HEK293 (cell line): ENCODE measurements at regions not wholly inside any gene's neighbourhood (a gene's known extent, or its start where the extent isn't known, plus 50 kb on each side); places are given as distances from the start of the nearest gene placed in this dataset.

ENCODE experiments used
- CTCF ChIA-PET: fragments of 350-600 bp; formaldehyde crosslinking; extraction: SDS; loops from one replicate; lab custom pipeline; 2021; ENCODE audit warnings: antibody characterized with exemption; lab: Yijun Ruan, JAX
- POLR2A ChIA-PET: fragments of 300-600 bp; formaldehyde crosslinking; extraction: SDS; loops from one replicate; lab custom pipeline; 2020; ENCODE audit warnings: antibody characterized with exemption, inconsistent platforms; lab: Yijun Ruan, JAX
- H3K27ac ChIP-seq: fragments of 200-500 bp; sonication (Bioruptor generic); 2 replicates; pipeline ENCODE4 v1.5.1; 2014; ENCODE audit warnings: low read depth, low read length, control low read depth, inconsistent platforms; ENCODE audit errors: extremely low read depth
- H3K36me3 ChIP-seq, 2 experiments: fragments of 200-500 bp in 1 of 2; sonication (Bioruptor generic) in 1 of 2; 1 replicate in 1 of 2; 2 replicates in 1 of 2; pipeline ENCODE4 v1.5.1; 2014 to 2017; ENCODE audit warnings: inconsistent platforms in 2 of 2, low read length in 2 of 2; ENCODE audit not compliant: control insufficient read depth in 2 of 2, insufficient read depth in 1 of 2
- H3K4me1 ChIP-seq: fragments of 200-500 bp; sonication (Bioruptor generic); 2 replicates; pipeline ENCODE4 v1.5.1; 2014; ENCODE audit warnings: mild to moderate bottlenecking, low read length, inconsistent platforms; ENCODE audit not compliant: control insufficient read depth, insufficient read depth
- H3K4me3 ChIP-seq: 2 replicates; pipeline ENCODE4 v1.5.1; 2011; ENCODE audit warnings: low read depth, mild to moderate bottlenecking, control low read depth, low read length, moderate library complexity
- H3K9me3 ChIP-seq: fragments of 200-500 bp; sonication (Bioruptor generic); 2 replicates; pipeline ENCODE4 v1.5.1; 2014; ENCODE audit warnings: low read depth, low read length, inconsistent platforms; ENCODE audit not compliant: control insufficient read depth, insufficient read depth
- AEBP2 ChIP-seq: fragments of 450-650 bp; formaldehyde crosslinking; IDR thresholded peaks from 2 replicates; pipeline ENCODE4 v1.5.1; 2016; ENCODE audit warnings: missing biosample characterization, missing genetic modification characterization, borderline replicate concordance
- GLIS1 ChIP-seq: fragments of 450-650 bp; formaldehyde crosslinking; IDR thresholded peaks from 2 replicates; pipeline ENCODE4 v1.5.1; 2016; ENCODE audit warnings: missing biosample characterization, missing genetic modification characterization
- MYNN ChIP-seq: fragments of 450-650 bp; formaldehyde crosslinking; IDR thresholded peaks from 2 replicates; pipeline ENCODE4 v1.5.1; 2016; ENCODE audit warnings: missing biosample characterization, missing genetic modification characterization, borderline replicate concordance
- SCRT1 ChIP-seq: fragments of 450-650 bp; formaldehyde crosslinking; IDR thresholded peaks from 2 replicates; pipeline ENCODE4 v1.5.1; 2016; ENCODE audit warnings: missing biosample characterization, missing genetic modification characterization, borderline replicate concordance
- SP7 ChIP-seq: fragments of 450-650 bp; formaldehyde crosslinking; IDR thresholded peaks from 2 replicates; pipeline ENCODE4 v1.5.1; 2016; ENCODE audit warnings: missing biosample characterization, missing genetic modification characterization
- ZBTB10 ChIP-seq: fragments of 450-650 bp; formaldehyde crosslinking; IDR thresholded peaks from 2 replicates; pipeline ENCODE4 v1.5.1; 2016; ENCODE audit warnings: missing biosample characterization, missing genetic modification characterization
- ZBTB49 ChIP-seq: fragments of 450-650 bp; formaldehyde crosslinking; IDR thresholded peaks from 2 replicates; pipeline ENCODE4 v1.5.1; 2016; ENCODE audit warnings: missing biosample characterization, missing genetic modification characterization, low read depth
- ZFP41 ChIP-seq: fragments of 450-650 bp; formaldehyde crosslinking; IDR thresholded peaks from 2 replicates; pipeline ENCODE4 v1.5.1; 2016; ENCODE audit warnings: missing biosample characterization, missing genetic modification characterization, borderline replicate concordance
- ZNF148 ChIP-seq: fragments of 450-650 bp; formaldehyde crosslinking; IDR thresholded peaks from 2 replicates; pipeline ENCODE4 v1.5.0; 2017; ENCODE audit warnings: missing biosample characterization, missing genetic modification characterization, borderline replicate concordance
- ZNF19 ChIP-seq: fragments of 450-650 bp; formaldehyde crosslinking; IDR thresholded peaks from 2 replicates; pipeline ENCODE4; 2016; ENCODE audit warnings: missing biosample characterization, missing genetic modification characterization, low read depth
- ZNF23 ChIP-seq: fragments of 450-650 bp; formaldehyde crosslinking; IDR thresholded peaks from 2 replicates; pipeline ENCODE4 v1.5.1; 2016; ENCODE audit warnings: missing biosample characterization, missing genetic modification characterization, borderline replicate concordance
- ZNF248 ChIP-seq: fragments of 450-650 bp; formaldehyde crosslinking; IDR thresholded peaks from 2 replicates; pipeline ENCODE4 v1.5.1; 2017; ENCODE audit warnings: missing biosample characterization, missing genetic modification characterization
- ZNF324 ChIP-seq: fragments of 450-650 bp; formaldehyde crosslinking; IDR thresholded peaks from 2 replicates; pipeline ENCODE4 v1.5.1; 2016; ENCODE audit warnings: missing biosample characterization, missing genetic modification characterization
- ZNF391 ChIP-seq: fragments of 450-650 bp; formaldehyde crosslinking; IDR thresholded peaks from 2 replicates; pipeline ENCODE4 v1.5.1; 2016; ENCODE audit warnings: low read depth, missing biosample characterization, missing genetic modification characterization, borderline replicate concordance
- ZNF433 ChIP-seq: fragments of 450-650 bp; formaldehyde crosslinking; IDR thresholded peaks from 2 replicates; pipeline ENCODE4 v1.5.1; 2016; ENCODE audit warnings: missing biosample characterization, missing genetic modification characterization, low read depth
- ZNF514 ChIP-seq: fragments of 450-650 bp; formaldehyde crosslinking; IDR thresholded peaks from 2 replicates; pipeline ENCODE4 v1.5.1; 2016; ENCODE audit warnings: missing biosample characterization, missing genetic modification characterization
- ZNF518A ChIP-seq: fragments of 450-650 bp; formaldehyde crosslinking; conservative IDR thresholded peaks from 2 replicates; pipeline ENCODE4 v1.5.1; 2016; ENCODE audit warnings: low read depth, missing biosample characterization, missing genetic modification characterization
- ZNF560 ChIP-seq: fragments of 450-650 bp; formaldehyde crosslinking; IDR thresholded peaks from 2 replicates; pipeline ENCODE4 v1.5.1; 2017; ENCODE audit warnings: missing biosample characterization, missing genetic modification characterization, borderline replicate concordance
- ZSCAN5A ChIP-seq: fragments of 450-650 bp; formaldehyde crosslinking; IDR thresholded peaks from 2 replicates; pipeline ENCODE4 v1.5.1; 2016; ENCODE audit warnings: missing biosample characterization, missing genetic modification characterization

GRCh38 chr11:15867871-15868270, 488.5 kb downstream of the SOX6 start:
- Histone ChIP-seq H3K27ac (no peak overlapping the region), H3K4me1 (no peaks in the 10 kb centered on the region), H3K9me3 (no peaks in the 10 kb centered on the region), H3K36me3 (no peaks in the 10 kb centered on the region), H3K4me3 (no peak overlapping the region)
- CTCF ChIA-PET: interaction anchor here (0.9 kb wide), 1 partner anchor 16 kb away, joined by 4 read pairs; no protein-coding TSS in a partner anchor
- TF ChIP-seq ZNF518A (tag by site-specific recombination) (no peak), ZFP41 (no peak), ZNF148 (tag by site-specific recombination) (no peak), SP7 (no peak), AEBP2 (no peak), ZNF560 (no peak), ZNF514 (no peak), ZNF23 (tag by site-specific recombination) (no peak)
- POLR2A ChIA-PET: no interaction called here

GRCh38 chr11:15870911-15871310, 485.4 kb downstream of the SOX6 start:
- Histone ChIP-seq H3K27ac (no peak overlapping the region), H3K4me3 (no peak overlapping the region), H3K9me3 (no peaks in the 10 kb centered on the region), H3K36me3 (no peaks in the 10 kb centered on the region), H3K4me1 (no peaks in the 10 kb centered on the region)
- ChIA-PET POLR2A (no interaction called here), CTCF (interaction anchor here (0.6 to 1.4 kb wide), 2 partner anchors 8 to 230 kb away, joined by 3 read pairs; no protein-coding TSS in a partner anchor)
- TF ChIP-seq SCRT1 (tag by site-specific recombination) (no peak), ZNF391 (tag by site-specific recombination) (no peak), ZSCAN5A (tag by site-specific recombination) (no peak), ZBTB49 (tag by site-specific recombination) (no peak), ZBTB10 (no peak), ZNF248 (tag by site-specific recombination) (no peak), ZNF560 (no peak), GLIS1 (tag by site-specific recombination) (no peak), ZNF324 (tag by site-specific recombination) (no peak), ZNF433 (tag by site-specific recombination) (no peak), MYNN (tag by site-specific recombination) (no peak), ZNF19 (tag by site-specific recombination) (no peak)
